Activated CD4-positive, alpha-beta T cell treated with anti-CD3 and anti-CD28 coated beads, Interleukin-10, Interleukin-2, amounts not matched to agents 100 ng/mL and 50 ng/mL, durations not matched to agents 16 hours and 8 hours (primary cell): ENCODE measurements at regions not wholly inside any gene's neighbourhood (a gene's known extent, or its start where the extent isn't known, plus 50 kb on each side); places are given as distances from the start of the nearest gene placed in this dataset.
A peak's percentile ranks its signal among the peaks of the same experiment; 100 is the strongest.

Source experiments
- DNase-seq: peaks from one replicate; pipeline ENCODE4 v3.0.0-alpha.2; 2020

- DNase-seq: no peak
These were observed 153.7 kb downstream of the SOX11 start for GRCh38 chr2:5845798-5846330.

GRCh38 chr2:5846881-5847280 is 154.7 kb downstream of the SOX11 start:
- DNase-seq: no peak

GRCh38 chr2:5849562-5849961 is 157.4 kb downstream of the SOX11 start:
- DNase-seq: no peak

DNA sequence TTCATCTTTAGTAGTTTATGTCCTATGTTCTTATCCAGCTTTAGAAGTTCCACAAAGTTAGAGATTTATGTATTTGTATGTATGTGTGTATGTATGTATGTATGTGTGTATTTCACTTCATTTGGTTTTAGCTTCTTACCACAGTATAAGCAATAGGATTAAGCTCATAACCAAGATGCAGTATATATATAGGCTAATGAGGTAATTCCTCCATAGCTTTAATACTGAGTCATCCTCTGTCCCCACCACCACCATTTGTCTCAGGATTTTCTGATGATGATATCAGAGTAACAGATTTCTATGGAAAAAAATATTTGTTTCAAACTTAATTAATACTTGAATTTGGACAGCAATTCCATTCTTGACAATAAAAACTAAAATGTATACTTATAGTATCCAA is 159.2 kb downstream of the SOX11 start:
- no peak for DNase-seq

- DNase-seq: no peak
These were observed 162.6 kb downstream of the SOX11 start for GRCh38 chr2:5854797-5855196.

DNA sequence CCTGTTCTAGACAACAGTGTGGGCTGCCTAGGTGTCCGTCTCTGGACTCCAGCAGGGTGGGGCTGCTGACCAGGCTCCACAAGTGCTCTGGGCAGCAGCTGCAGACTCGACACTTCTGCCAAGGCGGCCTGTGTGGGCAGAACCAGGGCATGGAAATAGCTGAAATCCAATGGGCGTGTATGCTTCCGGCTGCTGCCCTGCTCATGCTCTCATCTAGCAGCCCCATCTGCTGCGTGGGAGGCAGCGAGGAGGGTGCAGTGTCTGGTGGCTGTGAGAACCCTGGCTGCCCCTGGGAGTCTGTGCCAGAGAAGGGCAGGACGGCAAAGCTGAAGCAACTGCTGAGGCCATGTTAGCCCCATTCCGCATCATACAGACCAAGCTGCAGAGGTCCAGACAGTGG is 174.9 kb downstream of the SOX11 start:
- no peak for DNase-seq

- no peak for DNase-seq
These were observed 176.7 kb downstream of the SOX11 start for GRCh38 chr2:5868931-5869330.

DNA sequence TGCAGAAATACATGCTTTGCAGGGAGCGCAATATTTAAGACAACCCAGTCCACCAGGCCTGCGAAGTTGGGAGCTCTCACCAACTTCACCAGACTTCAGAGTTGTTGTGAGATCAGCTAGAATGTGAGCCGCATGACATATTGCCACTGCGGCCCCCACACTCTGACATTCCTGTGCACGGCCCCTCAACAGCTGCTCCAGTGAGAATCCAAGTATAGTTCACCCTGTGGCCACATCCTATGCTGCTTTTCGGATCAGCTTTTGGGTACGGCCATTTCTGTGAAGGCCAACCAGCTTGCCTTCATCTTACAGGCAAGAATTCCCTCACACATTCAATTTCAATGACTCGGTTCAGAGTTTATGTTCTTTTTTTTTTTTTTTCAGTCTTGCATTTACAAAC is 177.8 kb downstream of the SOX11 start:
- no peak for DNase-seq

DNA sequence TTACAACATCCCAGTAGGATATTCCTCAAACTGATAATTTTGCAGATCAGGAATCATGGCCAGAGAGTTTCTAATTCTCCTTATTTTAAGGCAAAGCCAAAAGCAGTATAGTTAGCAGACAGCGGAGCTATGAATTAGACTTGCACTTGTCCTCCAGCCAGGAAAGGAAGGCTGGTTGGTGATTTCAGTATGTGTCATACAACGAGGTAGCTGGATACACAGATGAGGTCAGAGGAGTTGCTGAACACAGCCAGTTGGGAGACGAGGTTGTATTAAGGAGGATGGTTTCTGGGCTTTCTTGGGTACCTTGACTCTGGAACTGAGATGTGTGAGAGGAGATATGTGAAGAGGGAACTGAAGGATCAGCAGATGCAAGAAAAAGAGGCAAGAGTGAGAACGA is 185.2 kb downstream of the SOX11 start:
- DNase-seq: no peak

DNA sequence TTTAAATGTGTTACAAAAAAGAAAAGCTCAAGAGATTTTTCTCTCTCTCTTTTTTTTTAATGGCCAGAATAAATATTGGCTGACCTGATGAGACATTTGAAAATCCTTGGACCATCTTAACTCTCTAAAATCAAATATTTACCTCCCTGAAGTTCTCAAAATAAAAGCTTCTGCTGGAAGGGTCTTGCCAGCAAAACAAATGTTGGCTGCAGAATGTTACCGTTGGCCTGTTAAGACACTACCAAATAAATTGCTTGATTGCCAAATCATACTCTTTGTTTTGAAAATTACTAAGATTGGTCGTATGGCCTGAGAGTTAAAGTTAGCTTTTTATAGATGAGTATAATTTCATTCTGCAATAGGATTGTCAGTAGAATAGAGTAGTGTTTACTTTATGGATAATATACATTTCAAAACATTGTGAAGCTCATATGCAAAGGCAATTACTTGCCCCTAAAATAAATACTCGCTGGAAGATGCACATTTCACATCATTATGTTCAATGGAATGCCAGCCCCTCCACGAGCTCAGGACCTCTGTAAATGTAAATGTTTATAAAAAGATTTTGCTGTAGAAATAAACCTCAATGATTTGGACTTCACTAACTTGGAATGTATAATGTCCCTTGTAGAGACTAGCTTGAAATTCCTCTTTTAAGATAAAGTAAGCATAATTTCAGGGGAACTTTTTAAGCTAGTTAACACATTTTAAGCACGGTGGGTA is 193.4 kb downstream of the SOX11 start:
- no peak for DNase-seq

GRCh38 chr2:5886462-5886861 is 194.3 kb downstream of the SOX11 start:
- DNase-seq: no peak

DNA sequence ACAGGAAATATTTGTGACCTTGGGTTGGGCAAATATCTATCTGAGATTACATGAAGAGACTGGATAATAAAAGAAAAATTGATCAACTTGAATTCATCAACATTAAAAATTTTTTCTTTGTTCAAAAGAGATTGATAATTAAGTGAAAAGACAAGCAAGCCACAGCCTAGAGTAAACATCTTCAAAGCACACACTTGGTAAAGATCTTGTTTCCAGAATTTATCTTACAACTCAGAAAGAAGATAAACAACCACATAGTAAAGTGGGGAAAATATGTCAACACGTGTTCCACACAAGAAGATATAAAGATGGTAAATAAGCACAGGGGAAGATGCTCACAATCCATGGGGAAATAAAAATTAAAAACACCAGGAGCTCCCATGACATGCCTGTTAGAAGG is 195.9 kb downstream of the SOX11 start:
- DNase-seq: no peak

DNA sequence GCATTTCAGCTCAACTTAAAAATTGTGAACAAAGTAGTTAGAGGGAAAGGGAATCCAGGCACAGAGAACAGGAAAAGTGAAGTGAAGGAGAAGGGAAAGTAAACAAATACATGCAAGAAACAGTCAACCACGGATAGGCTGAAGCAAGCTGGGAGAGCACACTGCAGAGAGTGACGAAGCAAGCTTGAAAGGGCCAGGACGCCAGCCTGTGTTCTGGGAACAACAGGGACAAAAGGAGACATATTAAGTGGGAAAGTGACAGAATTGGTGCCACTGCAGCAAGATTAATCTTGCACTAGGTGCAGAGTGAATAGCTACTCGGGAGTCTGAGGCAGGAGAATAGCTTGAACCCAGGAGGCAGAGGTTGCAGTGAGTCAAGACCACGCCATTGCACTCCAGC is 197.3 kb downstream of the SOX11 start:
- DNase-seq: no peak

DNA sequence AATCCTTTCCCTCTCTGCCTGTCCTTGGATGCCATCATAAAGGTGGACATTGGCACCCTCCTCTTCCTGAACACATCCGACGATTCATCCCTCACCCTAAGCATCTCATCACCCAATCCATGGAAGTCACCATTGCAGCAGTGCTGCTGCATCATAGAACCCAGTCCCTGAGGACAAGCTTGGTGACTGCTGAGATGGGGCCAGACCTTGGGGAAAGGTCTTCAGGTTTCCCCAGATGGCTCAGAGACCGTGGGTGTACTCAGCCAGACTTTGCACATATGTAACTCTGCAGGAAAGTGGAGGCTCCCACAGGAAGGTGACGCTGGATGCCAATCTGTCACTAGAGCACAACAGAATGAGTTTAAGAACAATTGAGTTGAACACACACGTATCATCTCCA is 202.2 kb downstream of the SOX11 start:
- no peak for DNase-seq

- DNase-seq: no peak
These were observed 203.1 kb downstream of the SOX11 start for GRCh38 chr2:5895284-5895683.

DNA sequence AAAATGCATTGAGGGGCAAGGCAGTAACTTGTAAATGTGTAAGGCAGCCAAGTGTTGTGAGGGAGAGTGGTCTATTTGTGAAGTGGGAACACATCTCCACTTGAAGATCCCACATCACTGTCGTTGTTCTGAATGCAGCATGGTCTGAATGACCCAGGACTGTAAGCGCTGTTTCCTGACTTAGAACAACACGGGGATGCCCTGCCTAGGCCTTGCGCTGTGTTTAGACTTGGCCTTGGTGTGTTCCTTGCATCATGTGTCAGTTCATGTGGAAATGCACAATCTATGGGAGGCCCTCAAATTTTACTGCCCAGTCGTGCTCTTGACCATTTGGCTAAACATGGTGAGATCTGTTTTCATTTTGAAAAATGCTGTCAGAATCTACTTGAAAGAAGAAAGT is 205.1 kb downstream of the SOX11 start:
- no peak for DNase-seq

- DNase-seq: no peak
These were observed 206.5 kb downstream of the SOX11 start for GRCh38 chr2:5898667-5899066.

DNA sequence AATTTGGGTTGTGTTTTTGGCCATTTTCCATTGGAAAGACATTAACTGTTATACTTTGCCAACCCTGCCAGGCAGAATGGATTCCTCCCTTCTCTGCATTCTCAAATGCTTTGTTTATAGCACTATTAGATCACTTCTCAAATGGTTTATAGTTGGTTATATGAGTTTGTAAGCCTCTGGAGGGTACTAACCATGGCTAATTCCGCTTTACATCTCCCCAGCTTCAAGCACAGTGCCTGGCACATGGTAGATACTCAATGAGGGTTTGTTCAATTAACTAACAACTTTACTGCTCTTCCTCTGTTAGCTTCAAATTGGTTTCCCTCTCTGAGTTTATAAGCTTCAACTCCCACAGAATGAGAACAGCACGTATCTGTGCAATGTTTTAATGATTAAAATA is 213.5 kb downstream of the SOX11 start:
- DNase-seq: no peak

- no peak for DNase-seq
These were observed 215.9 kb downstream of the SOX11 start for GRCh38 chr2:5908071-5908470.

DNA sequence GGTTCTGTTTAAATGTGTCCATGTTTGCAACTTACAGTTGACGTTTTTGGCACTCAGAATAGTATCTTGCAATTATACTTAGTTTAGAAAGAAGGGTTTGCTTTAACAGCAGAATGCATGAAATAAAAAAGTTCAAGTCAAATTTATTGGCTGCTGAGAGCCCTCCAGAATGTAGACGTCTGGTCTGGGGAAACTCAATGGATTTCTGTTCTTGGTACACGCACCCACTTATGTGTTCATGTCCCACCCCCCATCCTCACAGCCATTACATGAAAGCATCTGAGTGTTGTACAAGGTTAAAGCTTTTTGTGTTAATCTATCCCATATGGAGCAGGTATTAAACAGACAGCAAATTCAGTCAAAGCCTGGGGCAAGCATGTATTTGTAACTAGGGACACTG is 219.5 kb downstream of the SOX11 start:
- DNase-seq: no peak

- no peak for DNase-seq
These were observed 221.7 kb downstream of the SOX11 start for GRCh38 chr2:5913711-5914395.

GRCh38 chr2:5914811-5915611 is 222.8 kb downstream of the SOX11 start:
- no peak for DNase-seq

DNA sequence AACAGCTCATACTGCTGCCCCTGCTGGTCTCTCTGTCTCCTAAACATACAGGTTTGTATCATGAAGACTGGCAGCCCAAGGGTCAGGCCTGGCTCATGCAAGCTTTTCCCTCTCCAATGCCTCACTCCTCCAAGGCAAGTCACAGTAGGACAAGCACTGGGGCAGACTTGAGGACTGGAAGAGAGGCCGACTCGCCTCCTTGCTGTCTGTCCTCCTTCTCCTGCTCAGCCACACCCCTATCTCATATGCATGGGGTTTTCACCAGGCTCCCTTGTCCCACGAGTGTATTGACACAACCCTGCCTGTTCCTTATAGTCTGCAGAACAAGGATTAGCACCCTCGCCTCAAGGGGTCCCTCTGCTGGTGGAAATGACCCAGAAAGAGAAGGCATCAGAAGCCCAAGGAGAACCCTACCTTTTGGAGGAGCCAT is 223.7 kb downstream of the SOX11 start:
- peak; percentile 27 for DNase-seq
